Fibroblast of lung (primary cell): ENCODE measurements at regions not wholly inside any gene's neighbourhood (a gene's known extent, or its start where the extent isn't known, plus 50 kb on each side); places are given as distances from the start of the nearest gene placed in this dataset.

ENCODE experiments used
- EZH2 ChIP-seq: IDR thresholded peaks from 2 replicates; pipeline ENCODE4 v1.5.1; 2012; ENCODE audit warnings: low read length, control low read depth, mild to moderate bottlenecking; ENCODE audit errors: missing control alignments
- TF ChIP-seq, protein P1 (sequence below), 2 donors: IDR thresholded peaks in 1 of 2; conservative IDR thresholded peaks in 1 of 2; 1 replicate in 1 of 2; 2 replicates in 1 of 2; pipeline ENCODE4 v1.5.1; 2011 to 2012; ENCODE audit warnings: low read length in 2 of 2, control low read depth in 1 of 2, inconsistent platforms in 1 of 2, low read depth in 1 of 2, mild to moderate bottlenecking in 1 of 2

DNA sequence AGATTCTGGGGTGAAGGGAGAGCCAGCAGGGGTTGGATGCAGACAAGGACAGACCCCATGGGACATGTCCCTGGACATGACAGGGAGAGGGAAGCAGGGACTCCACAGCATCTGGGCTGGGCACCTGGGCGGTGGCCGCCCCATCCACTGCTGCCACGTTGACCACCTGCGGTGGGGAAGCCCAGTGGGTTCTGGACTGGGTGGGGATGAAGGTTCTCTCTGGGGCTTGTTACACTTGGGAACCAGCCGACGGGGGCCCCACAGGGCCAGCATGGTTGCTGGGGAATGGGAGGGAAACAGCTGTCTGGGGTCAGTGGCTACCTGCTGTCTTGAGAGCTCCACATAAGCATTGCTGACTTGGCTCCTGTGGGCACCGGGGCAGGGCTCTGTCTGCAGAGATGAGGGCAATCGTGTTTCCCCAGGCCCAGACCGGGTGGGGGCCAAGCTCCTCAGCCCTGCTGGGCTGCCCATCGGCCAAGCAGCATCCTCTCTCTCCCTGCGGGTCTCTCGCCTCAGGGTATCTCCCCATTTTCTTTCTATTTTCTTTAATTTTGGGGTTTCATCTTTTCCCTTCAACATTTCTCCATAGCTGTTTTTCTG, 443.6 kb upstream of the PFKP start:
- TF ChIP-seq, protein P1, sequence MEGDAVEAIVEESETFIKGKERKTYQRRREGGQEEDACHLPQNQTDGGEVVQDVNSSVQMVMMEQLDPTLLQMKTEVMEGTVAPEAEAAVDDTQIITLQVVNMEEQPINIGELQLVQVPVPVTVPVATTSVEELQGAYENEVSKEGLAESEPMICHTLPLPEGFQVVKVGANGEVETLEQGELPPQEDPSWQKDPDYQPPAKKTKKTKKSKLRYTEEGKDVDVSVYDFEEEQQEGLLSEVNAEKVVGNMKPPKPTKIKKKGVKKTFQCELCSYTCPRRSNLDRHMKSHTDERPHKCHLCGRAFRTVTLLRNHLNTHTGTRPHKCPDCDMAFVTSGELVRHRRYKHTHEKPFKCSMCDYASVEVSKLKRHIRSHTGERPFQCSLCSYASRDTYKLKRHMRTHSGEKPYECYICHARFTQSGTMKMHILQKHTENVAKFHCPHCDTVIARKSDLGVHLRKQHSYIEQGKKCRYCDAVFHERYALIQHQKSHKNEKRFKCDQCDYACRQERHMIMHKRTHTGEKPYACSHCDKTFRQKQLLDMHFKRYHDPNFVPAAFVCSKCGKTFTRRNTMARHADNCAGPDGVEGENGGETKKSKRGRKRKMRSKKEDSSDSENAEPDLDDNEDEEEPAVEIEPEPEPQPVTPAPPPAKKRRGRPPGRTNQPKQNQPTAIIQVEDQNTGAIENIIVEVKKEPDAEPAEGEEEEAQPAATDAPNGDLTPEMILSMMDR (conservative IDR thresholded peaks at IDR 0.05 in 1 of 2, IDR thresholded peaks at IDR 0.05 in 1 of 2; ENCODE audit: low read depth in 1 of 2, low read length in 2 of 2): no peak
- no peak for TF ChIP-seq EZH2
